Esophagus muscularis mucosa (tissue), 3 donors: ENCODE measurements at regions not wholly inside any gene's neighbourhood (a gene's known extent, or its start where the extent isn't known, plus 50 kb on each side); places are given as distances from the start of the nearest gene placed in this dataset.

Experiments
- POLR2A ChIP-seq: fragments of 450-650 bp; IDR thresholded peaks from one replicate; pipeline ENCODE4 v1.6.1; 2017; ENCODE audit warnings: antibody characterized with exemption, moderate library complexity, mild to moderate bottlenecking, low read depth
- POLR2AphosphoS5 ChIP-seq, 2 donors: sonication (generic); formaldehyde crosslinking; IDR thresholded peaks; one replicate each; pipeline ENCODE4 v1.6.1; 2017; ENCODE audit warnings: antibody characterized with exemption in 2 of 2
- TF ChIP-seq, protein P1 (sequence below), 3 experiments: fragments of 200-600 bp in 2 of 3; fragments of 450-650 bp in 1 of 3; sonication (generic) in 2 of 3; IDR thresholded peaks; one replicate each; pipeline ENCODE4 v1.5.1; 2017 to 2019; ENCODE audit warnings: antibody characterized with exemption in 3 of 3, mild to moderate bottlenecking in 2 of 3, moderate library complexity in 1 of 3

- TF ChIP-seq, protein P1, sequence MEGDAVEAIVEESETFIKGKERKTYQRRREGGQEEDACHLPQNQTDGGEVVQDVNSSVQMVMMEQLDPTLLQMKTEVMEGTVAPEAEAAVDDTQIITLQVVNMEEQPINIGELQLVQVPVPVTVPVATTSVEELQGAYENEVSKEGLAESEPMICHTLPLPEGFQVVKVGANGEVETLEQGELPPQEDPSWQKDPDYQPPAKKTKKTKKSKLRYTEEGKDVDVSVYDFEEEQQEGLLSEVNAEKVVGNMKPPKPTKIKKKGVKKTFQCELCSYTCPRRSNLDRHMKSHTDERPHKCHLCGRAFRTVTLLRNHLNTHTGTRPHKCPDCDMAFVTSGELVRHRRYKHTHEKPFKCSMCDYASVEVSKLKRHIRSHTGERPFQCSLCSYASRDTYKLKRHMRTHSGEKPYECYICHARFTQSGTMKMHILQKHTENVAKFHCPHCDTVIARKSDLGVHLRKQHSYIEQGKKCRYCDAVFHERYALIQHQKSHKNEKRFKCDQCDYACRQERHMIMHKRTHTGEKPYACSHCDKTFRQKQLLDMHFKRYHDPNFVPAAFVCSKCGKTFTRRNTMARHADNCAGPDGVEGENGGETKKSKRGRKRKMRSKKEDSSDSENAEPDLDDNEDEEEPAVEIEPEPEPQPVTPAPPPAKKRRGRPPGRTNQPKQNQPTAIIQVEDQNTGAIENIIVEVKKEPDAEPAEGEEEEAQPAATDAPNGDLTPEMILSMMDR (IDR thresholded peaks at IDR 0.05) = no peak
- no peak for TF ChIP-seq POLR2AphosphoS5 (IDR thresholded peaks at IDR 0.05)
- no peak for TF ChIP-seq POLR2A
These were observed 73.9 kb upstream of the TMEM108 start for GRCh38 chr3:132964266-132964665.
